GM12878 (cell line): ENCODE measurements at regions not wholly inside any gene's neighbourhood (a gene's known extent, or its start where the extent isn't known, plus 50 kb on each side); places are given as distances from the start of the nearest gene placed in this dataset.

ENCODE experiments used
- ATAC-seq: fragments of 200-7000 bp; cut with Tn5 transposase; 3 replicates; pipeline ENCODE4 v1.9.1; 2020; ENCODE audit warnings: mild to moderate bottlenecking, moderate library complexity
- BruUV-seq: library from RNA; stranded (reverse); fragments of 400-500 nt; replicated peaks from 2 replicates; lab custom pipeline; 2021; lab: Mats Ljungman, UMichigan
- CTCF ChIA-PET: fragments of 300-600 bp; sonication (Branson Sonifier 250); formaldehyde crosslinking; extraction: SDS; loops from one replicate; lab custom pipeline; 2021; ENCODE audit warnings: inconsistent platforms; lab: Yijun Ruan, JAX
- POLR2A ChIA-PET: fragments of 350-600 bp; formaldehyde crosslinking; extraction: SDS; loops from one replicate; lab custom pipeline; 2021; ENCODE audit warnings: inconsistent platforms; lab: Charles Lee
- RAD21 ChIA-PET: fragments of 300-600 bp; sonication (Branson Sonifier 250); formaldehyde crosslinking; loops from one replicate; lab custom pipeline; 2023; ENCODE audit warnings: antibody characterized with exemption; ENCODE audit not compliant: unreplicated experiment; lab: Charles Lee
- SMC1A ChIA-PET: fragments of 300-600 bp; sonication (Branson Sonifier 250); formaldehyde crosslinking; loops from one replicate; lab custom pipeline; 2023; ENCODE audit not compliant: unreplicated experiment, uncharacterized antibody; lab: Charles Lee
- DNase-seq: peaks from one replicate; pipeline ENCODE4 v3.0.0-alpha.2; 2011; ENCODE audit warnings: low read depth, low spot score
- FAIRE-seq: peaks from 3 replicates; lab custom pipeline; 2011; peaks lifted over from hg19 to GRCh38; lab: Jason Lieb, UNC
- H2AFZ ChIP-seq: 2 replicates; pipeline ENCODE4 v1.6.0; 2011; ENCODE audit warnings: low read depth, low read length, control low read depth; ENCODE audit not compliant: control insufficient read depth
- H3K27ac ChIP-seq: 2 replicates; pipeline ENCODE4 v1.5.1; 2011; ENCODE audit warnings: control low read depth; ENCODE audit not compliant: control insufficient read depth, insufficient read depth
- H3K27me3 ChIP-seq, 2 experiments: replicated peaks in 1 of 2; 2 replicates each; pipeline versions ENCODE4 v1.6.0 to v1.6.1; 2011; ENCODE audit warnings: low read length in 1 of 2; ENCODE audit not compliant: control insufficient read depth in 2 of 2, insufficient read depth in 2 of 2
- H3K36me3 ChIP-seq, 2 experiments: 2 replicates each; pipeline ENCODE4 v1.5.1; 2011; ENCODE audit warnings: low read length in 1 of 2; ENCODE audit not compliant: control insufficient read depth in 2 of 2, insufficient read depth in 2 of 2
- H3K4me1 ChIP-seq: 2 replicates; pipeline ENCODE4 v1.6.1; 2011; ENCODE audit warnings: mild to moderate bottlenecking, low read length, moderate library complexity, mixed read lengths; ENCODE audit not compliant: control insufficient read depth, insufficient read depth
- H3K4me2 ChIP-seq: 2 replicates; pipeline ENCODE4 v1.6.0; 2011; ENCODE audit warnings: control low read depth; ENCODE audit not compliant: control insufficient read depth, insufficient read depth
- H3K4me3 ChIP-seq: fragments of 200-600 bp; sonication (generic); 2 replicates; pipeline ENCODE4 v1.5.1; 2016
- H3K79me2 ChIP-seq: 2 replicates; pipeline ENCODE4 v1.6.0; 2011; ENCODE audit warnings: low read length; ENCODE audit not compliant: control insufficient read depth, insufficient read depth
- H3K9ac ChIP-seq: 2 replicates; pipeline ENCODE4 v1.8.0; 2011; ENCODE audit warnings: low read length, control low read depth, mixed read lengths; ENCODE audit not compliant: control insufficient read depth, insufficient read depth
- H3K9me3 ChIP-seq: replicated peaks from 3 replicates; pipeline ENCODE4 v1.5.1; 2011; ENCODE audit warnings: mild to moderate bottlenecking, low read length; ENCODE audit not compliant: control insufficient read depth, insufficient read depth
- H4K20me1 ChIP-seq: 2 replicates; pipeline ENCODE4 v1.6.0; 2011; ENCODE audit not compliant: control insufficient read depth, insufficient read depth
- BCL11A ChIP-seq: IDR thresholded peaks from 2 replicates; pipeline ENCODE4 v1.6.1; 2011; ENCODE audit warnings: low read depth, low read length
- CEBPB ChIP-seq, 2 experiments: fragments of 150-350 bp in 1 of 2; IDR thresholded peaks; 2 replicates each; pipeline ENCODE4 v1.6.1; 2012 to 2014; ENCODE audit warnings: low read depth in 2 of 2, low read length in 2 of 2, borderline replicate concordance in 1 of 2, inconsistent platforms in 1 of 2
- HDAC2 ChIP-seq: fragments of 200-600 bp; sonication (generic); IDR thresholded peaks from 2 replicates; pipeline ENCODE4 v1.6.1; 2017
- IRF4 ChIP-seq: IDR thresholded peaks from 2 replicates; pipeline ENCODE4 v1.6.1; 2011; ENCODE audit warnings: low read depth, low read length
- LARP7 ChIP-seq: fragments of 450-650 bp; IDR thresholded peaks from 2 replicates; pipeline ENCODE4 v1.6.1; 2017; ENCODE audit warnings: mild to moderate bottlenecking
- MTA2 ChIP-seq: fragments of 450-650 bp; IDR thresholded peaks from 2 replicates; pipeline ENCODE4 v1.6.1; 2016; ENCODE audit warnings: low read depth, mild to moderate bottlenecking, moderate library complexity
- SMAD1 ChIP-seq: fragments of 450-650 bp; IDR thresholded peaks from 2 replicates; pipeline ENCODE4 v1.6.1; 2018; ENCODE audit warnings: mild to moderate bottlenecking, low read depth; ENCODE audit not compliant: partially characterized antibody
- SMAD5 ChIP-seq: IDR thresholded peaks from 2 replicates; pipeline ENCODE4 v1.6.1; 2016; ENCODE audit warnings: antibody characterized with exemption, low read depth
- TARDBP ChIP-seq: IDR thresholded peaks from 2 replicates; pipeline ENCODE4 v1.6.1; 2016; ENCODE audit warnings: borderline replicate concordance
- WGBS: methylation state at CpG from one replicate; pipeline ENCODE4 v1.1.6; 2016; ENCODE audit warnings: low lambda C conversion rate; ENCODE audit not compliant: insufficient replicate concordance, insufficient coverage; ENCODE audit errors: missing lambda C conversion rate; 5-methylcytosine and 5-hydroxymethylcytosine counted together
- in situ Hi-C: fragments of 300-500 bp; cut with MboI; formaldehyde crosslinking; loops from 9 replicates; pipeline ENCODE4 v1.14.3; 2018; ENCODE audit warnings: mixed read lengths
- intact Hi-C: fragments of 100-400 bp; cut with micrococcal nuclease; formaldehyde crosslinking; loops from one replicate; pipeline ENCODE4 v1.14.2; 2022; ENCODE audit not compliant: unreplicated experiment

GRCh38 chr5:53426878-53427277 lies 53.6 kb upstream of the FST start:
- ATAC-seq (peak; percentile 27; the same call in 1 of the 3 replicates), DNase-seq (no peak), FAIRE-seq (no peak)
- 69% methylated on average over 2 of the region's 2 CpGs for WGBS
- Histone ChIP-seq H3K4me1 (no peaks in the 10 kb centered on the region), H4K20me1 (no peaks in the 10 kb centered on the region), H3K27me3 (0 out of 4 replicates have a peak, but pooled peaks cover 0 to 2% of the 10 kb centered on the region in 2 experiments), H3K36me3 (no peaks in the 10 kb centered on the region), H3K27ac (no peak overlapping the region), H3K9me3 (no peaks in the 10 kb centered on the region), H3K9ac (no peak overlapping the region), H3K79me2 (no peaks in the 10 kb centered on the region), H3K4me2 (no peak overlapping the region), H3K4me3 (no peak overlapping the region), H2AFZ (no peak overlapping the region)
- ChIA-PET RAD21 (interaction anchor here (1.2 kb wide), 1 partner anchor 803 kb away, joined by 4 read pairs; no protein-coding TSS in a partner anchor), CTCF (interaction anchor here (0.6 to 1.5 kb wide), 7 partner anchors 13 to 808 kb away, joined by 3 to 8 read pairs (median 4); no protein-coding TSS in a partner anchor), SMC1A (interaction anchor here (1.0 kb wide), 1 partner anchor 807 kb away, joined by 3 read pairs; no protein-coding TSS in a partner anchor), POLR2A (no interaction called here)
- no TSS peak for BruUV-seq
- TF ChIP-seq IRF4: no peak
- TF ChIP-seq SMAD1: no peak
- no peak for TF ChIP-seq SMAD5
- intact Hi-C loops: loop anchor here (2.0 to 10.0 kb wide), 3 partner anchors 255 to 988 kb away; no protein-coding TSS in a partner anchor
- in situ Hi-C loops: no loop called here

- no TSS peak for BruUV-seq
- H3K4me1 ChIP-seq: no peaks in the 10 kb centered on the region
- no peak for DNase-seq
- CTCF ChIA-PET: interaction anchor here (1.1 kb wide), 1 partner anchor 50 kb away, joined by 4 read pairs; no protein-coding TSS in a partner anchor
- no peaks in the 10 kb centered on the region for H4K20me1 ChIP-seq
- H3K27me3 ChIP-seq: 0 out of 4 replicates have a peak, but pooled peaks cover 0 to 2% of the 10 kb centered on the region in 2 experiments
- H3K79me2 ChIP-seq: no peaks in the 10 kb centered on the region
- no peak for TF ChIP-seq CEBPB (IDR thresholded peaks at IDR 0.05; ENCODE audit: borderline replicate concordance in 1 of 2, low read depth in 2 of 2, low read length in 2 of 2)
- TF ChIP-seq LARP7: no peak
- no peak for TF ChIP-seq IRF4
- TF ChIP-seq HDAC2: no peak
- TF ChIP-seq TARDBP: no peak
- TF ChIP-seq MTA2: no peak
- no peak for TF ChIP-seq BCL11A
- POLR2A ChIA-PET: no interaction called here
- no peak overlapping the region for H3K4me2 ChIP-seq
- H2AFZ ChIP-seq: no peak overlapping the region
- intact Hi-C loops: loop anchor here (2.0 to 10.0 kb wide), 3 partner anchors 256 to 987 kb away; no protein-coding TSS in a partner anchor
- H3K4me3 ChIP-seq: no peak overlapping the region
- no peaks in the 10 kb centered on the region for H3K36me3 ChIP-seq
- in situ Hi-C loops: no loop called here
- H3K9me3 ChIP-seq: no peaks in the 10 kb centered on the region
- no peak overlapping the region for H3K9ac ChIP-seq
- ATAC-seq: no peak
- no peak overlapping the region for H3K27ac ChIP-seq
- FAIRE-seq: no peak
- SMC1A ChIA-PET: interaction anchor here (0.6 kb wide), 1 partner anchor 831 kb away, joined by 3 read pairs; no protein-coding TSS in a partner anchor
- RAD21 ChIA-PET: no interaction called here
Measured at GRCh38 chr5:53427965-53428364, 52.5 kb upstream of the FST start.
